Fibroblast of skin of left quadriceps (primary cell): ENCODE measurements at regions not wholly inside any gene's neighbourhood (a gene's known extent, or its start where the extent isn't known, plus 50 kb on each side); places are given as distances from the start of the nearest gene placed in this dataset.

Experiments
- DNase-seq, 2 experiments: peaks; one replicate each; pipeline ENCODE4 v3.0.0-alpha.2; 2013; ENCODE audit warnings: low read depth in 2 of 2

DNA sequence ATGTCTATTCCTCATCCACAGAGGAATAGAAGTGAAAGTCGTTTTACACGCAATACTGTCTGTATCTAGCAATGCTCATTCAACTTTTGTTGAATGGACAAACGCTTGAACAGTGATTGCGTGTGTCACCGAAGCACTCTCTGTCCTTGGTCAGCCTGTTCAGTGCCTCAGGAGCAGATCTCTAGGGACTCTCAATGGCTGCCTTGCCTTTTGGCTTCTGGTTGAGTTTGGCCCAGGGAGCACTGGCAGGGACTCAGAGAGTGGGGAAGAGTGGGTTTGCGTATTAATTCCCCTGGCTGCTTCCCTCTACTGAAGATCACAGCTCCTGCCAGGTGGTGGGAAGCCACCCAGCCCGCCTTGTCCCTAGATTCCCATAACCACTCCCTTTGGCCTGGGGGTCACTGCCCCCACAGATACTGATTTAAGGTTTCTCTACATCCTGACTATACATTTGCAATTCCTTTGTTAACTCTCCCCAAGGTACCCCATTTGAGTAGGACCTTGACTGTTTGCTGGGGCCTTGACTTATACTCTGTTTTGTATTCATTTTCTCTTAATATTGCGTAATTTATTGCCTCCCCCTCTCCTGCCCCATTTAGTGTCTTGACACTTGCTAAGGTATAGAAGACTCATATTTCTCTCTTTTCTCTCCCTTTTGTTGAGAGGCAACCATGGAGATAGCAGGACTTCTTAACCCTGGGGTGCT lies 61.7 kb upstream of the USP24 start:
- DNase-seq = no peak

- no peak for DNase-seq
Measured at GRCh38 chr1:55275941-55276341, 60.8 kb upstream of the USP24 start.

- no peak for DNase-seq
Measured at GRCh38 chr1:55275151-55275748, 60.1 kb upstream of the USP24 start.

GRCh38 chr1:55272994-55273393 lies 57.8 kb upstream of the USP24 start:
- DNase-seq = no peak
